ENCODE measurements at regions not wholly inside any gene's neighbourhood (a gene's known extent, or its start where the extent isn't known, plus 50 kb on each side); places are given as distances from the start of the nearest gene placed in this dataset.

DNA sequence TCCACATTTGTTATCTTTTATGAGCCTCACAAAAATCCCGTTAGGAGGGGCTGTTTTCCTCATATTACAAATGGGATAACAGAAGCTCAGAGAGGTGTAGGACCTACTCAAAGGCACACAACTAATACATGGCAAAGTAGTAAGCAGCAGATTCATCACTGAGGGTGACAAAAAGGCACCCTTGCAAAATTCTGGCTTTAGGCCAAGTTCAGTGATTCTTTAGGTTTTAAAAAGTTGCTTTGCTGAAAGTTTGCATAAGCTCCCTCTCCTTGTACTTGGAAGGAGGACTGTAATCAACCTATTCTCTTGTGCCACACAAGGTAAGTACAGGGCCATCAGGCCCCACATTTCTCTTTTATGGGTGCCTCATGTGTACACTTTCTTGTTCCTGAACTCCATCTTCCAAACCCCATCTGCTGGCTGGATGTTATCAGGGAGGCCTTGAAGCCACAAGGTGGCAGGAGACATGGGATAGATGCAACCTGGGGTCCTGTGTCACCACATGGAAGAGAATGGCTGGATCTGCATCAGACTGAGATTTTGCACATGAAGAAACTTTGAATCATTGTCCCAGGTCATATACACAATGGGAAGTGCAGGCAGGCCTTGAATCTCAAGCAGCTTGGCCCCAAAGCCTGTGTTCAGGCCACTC is 311.6 kb downstream of the MSX2 start:
- no peaks in the 10 kb centered on the region for H3K9me3 ChIP-seq
- no peak overlapping the region for H3K4me3 ChIP-seq (ENCODE audit: low read depth in 1 of 2, low read length in 1 of 2)
- H3K4me1 ChIP-seq (ENCODE audit: control insufficient read depth in 1 of 2, insufficient read depth in 1 of 2, low read depth in 1 of 2, low read length in 1 of 2), result no peaks in the 10 kb centered on the region
- H3K27me3 ChIP-seq, result no peaks in the 10 kb centered on the region
- no peak overlapping the region for H3K27ac ChIP-seq
- TF ChIP-seq, protein P1, sequence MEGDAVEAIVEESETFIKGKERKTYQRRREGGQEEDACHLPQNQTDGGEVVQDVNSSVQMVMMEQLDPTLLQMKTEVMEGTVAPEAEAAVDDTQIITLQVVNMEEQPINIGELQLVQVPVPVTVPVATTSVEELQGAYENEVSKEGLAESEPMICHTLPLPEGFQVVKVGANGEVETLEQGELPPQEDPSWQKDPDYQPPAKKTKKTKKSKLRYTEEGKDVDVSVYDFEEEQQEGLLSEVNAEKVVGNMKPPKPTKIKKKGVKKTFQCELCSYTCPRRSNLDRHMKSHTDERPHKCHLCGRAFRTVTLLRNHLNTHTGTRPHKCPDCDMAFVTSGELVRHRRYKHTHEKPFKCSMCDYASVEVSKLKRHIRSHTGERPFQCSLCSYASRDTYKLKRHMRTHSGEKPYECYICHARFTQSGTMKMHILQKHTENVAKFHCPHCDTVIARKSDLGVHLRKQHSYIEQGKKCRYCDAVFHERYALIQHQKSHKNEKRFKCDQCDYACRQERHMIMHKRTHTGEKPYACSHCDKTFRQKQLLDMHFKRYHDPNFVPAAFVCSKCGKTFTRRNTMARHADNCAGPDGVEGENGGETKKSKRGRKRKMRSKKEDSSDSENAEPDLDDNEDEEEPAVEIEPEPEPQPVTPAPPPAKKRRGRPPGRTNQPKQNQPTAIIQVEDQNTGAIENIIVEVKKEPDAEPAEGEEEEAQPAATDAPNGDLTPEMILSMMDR (IDR thresholded peaks at IDR 0.05), result no peak
- H3K36me3 ChIP-seq, result no peaks in the 10 kb centered on the region

DNA sequence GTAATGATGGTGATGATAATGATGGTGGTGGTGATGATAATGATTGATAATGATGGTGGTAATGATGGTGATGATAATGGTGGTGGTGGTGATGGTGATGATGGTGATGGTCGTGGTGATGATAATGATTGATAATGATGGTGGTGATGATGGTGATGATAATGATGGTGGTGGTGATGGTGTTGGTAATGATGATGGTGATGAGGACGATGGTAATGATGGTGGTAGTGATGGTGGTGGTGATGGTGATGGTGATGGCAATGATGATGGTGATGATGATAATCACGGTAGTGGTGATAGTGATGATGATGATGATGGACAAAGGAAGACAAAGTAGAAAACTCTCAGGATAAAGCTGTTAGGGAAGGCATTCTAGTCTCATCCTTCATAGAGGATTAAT is 310.5 kb downstream of the MSX2 start:
- H3K4me3 ChIP-seq (ENCODE audit: low read depth in 1 of 2, low read length in 1 of 2), result no peak overlapping the region
- TF ChIP-seq, protein P1 (IDR thresholded peaks at IDR 0.05), result no peak
- H3K36me3 ChIP-seq, result no peaks in the 10 kb centered on the region
- no peaks in the 10 kb centered on the region for H3K9me3 ChIP-seq
- no peaks in the 10 kb centered on the region for H3K27me3 ChIP-seq
- H3K27ac ChIP-seq, result no peak overlapping the region
- H3K4me1 ChIP-seq (ENCODE audit: control insufficient read depth in 1 of 2, insufficient read depth in 1 of 2, low read depth in 1 of 2, low read length in 1 of 2), result no peaks in the 10 kb centered on the region

DNA sequence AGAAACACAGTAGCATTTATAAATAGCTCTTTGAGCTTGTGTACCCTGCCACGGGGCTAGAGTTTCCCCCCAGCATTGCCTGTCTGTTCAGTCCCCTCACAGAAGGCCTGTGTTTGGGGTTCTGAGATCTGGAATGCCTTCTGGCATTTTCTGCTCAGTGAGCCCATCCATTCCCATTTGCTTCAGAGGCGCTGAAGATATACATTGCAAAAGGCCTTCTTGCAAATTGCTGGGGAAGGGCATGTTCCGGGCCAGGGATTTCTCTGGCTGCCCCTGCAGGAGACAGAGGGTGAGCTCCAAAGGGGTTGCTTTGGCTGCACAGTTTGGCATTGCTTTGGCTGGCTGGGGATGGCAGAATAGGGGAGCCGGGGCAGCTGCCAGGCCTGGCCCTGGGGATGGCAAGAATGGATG is 308.4 kb downstream of the MSX2 start:
- Histone ChIP-seq H3K27me3 (no peaks in the 10 kb centered on the region), H3K27ac (no peak overlapping the region), H3K9me3 (no peaks in the 10 kb centered on the region), H3K4me1 (ENCODE audit: control insufficient read depth in 1 of 2, insufficient read depth in 1 of 2, low read depth in 1 of 2, low read length in 1 of 2) (no peaks in the 10 kb centered on the region), H3K36me3 (no peaks in the 10 kb centered on the region), H3K4me3 (ENCODE audit: low read depth in 1 of 2, low read length in 1 of 2) (no peak overlapping the region)
- TF ChIP-seq, protein P1 (IDR thresholded peaks at IDR 0.05), result no peak

DNA sequence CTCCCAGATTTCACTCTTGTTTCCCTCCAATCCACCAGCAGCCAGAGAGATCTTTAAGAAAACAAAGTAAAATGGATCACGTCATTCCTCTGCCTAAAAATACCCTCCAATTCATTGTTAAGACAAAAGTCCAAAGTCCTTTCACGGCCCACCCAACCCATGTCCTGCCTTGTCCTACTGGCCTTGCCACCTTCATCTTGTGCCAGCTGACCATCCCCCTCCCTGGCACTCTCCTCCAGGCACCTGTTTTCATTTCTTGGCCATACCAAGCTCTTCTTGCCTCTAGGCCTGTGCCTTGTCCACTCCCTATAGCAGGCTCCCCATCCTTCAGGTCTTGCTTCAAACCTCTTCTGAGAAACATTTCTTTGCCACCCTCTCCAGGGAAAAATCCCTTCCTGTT is 307.6 kb downstream of the MSX2 start:
- Histone ChIP-seq H3K4me1 (ENCODE audit: control insufficient read depth in 1 of 2, insufficient read depth in 1 of 2, low read depth in 1 of 2, low read length in 1 of 2) (no peaks in the 10 kb centered on the region), H3K9me3 (no peaks in the 10 kb centered on the region), H3K27me3 (no peaks in the 10 kb centered on the region), H3K27ac (no peak overlapping the region), H3K36me3 (no peaks in the 10 kb centered on the region), H3K4me3 (ENCODE audit: low read depth in 1 of 2, low read length in 1 of 2) (no peak overlapping the region)
- TF ChIP-seq, protein P1 (IDR thresholded peaks at IDR 0.05), result no peak

DNA sequence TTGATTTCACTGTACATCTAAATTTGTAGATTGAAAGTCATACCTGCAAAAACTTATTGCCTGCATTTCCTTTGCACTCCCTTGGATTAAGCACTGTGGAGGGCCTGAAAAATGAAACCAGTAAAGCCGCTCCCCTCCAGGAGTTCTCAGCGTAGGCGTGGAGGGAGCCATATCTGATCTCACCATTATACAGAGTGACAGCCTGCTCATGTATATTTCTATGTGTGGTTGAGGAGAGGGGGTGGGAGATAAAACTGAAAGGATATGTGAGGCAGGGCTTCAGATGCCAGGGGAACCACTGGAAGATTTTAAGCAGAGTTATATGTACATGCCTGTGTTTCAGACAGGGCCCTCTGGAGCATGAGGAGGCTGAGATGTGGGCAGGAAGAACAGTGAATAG is 303.0 kb downstream of the MSX2 start:
- Histone ChIP-seq H3K4me3 (ENCODE audit: low read depth in 1 of 2, low read length in 1 of 2) (no peak overlapping the region), H3K36me3 (no peaks in the 10 kb centered on the region), H3K9me3 (no peaks in the 10 kb centered on the region), H3K27ac (no peak overlapping the region), H3K4me1 (ENCODE audit: control insufficient read depth in 1 of 2, insufficient read depth in 1 of 2, low read depth in 1 of 2, low read length in 1 of 2) (no peaks in the 10 kb centered on the region), H3K27me3 (no peaks in the 10 kb centered on the region)
- TF ChIP-seq, protein P1 (IDR thresholded peaks at IDR 0.05), result no peak
